Inflammatory macrophage treated with lipopolysaccharide for 4 hours (primary cell): ENCODE measurements at regions not wholly inside any gene's neighbourhood (a gene's known extent, or its start where the extent isn't known, plus 50 kb on each side); places are given as distances from the start of the nearest gene placed in this dataset.
A peak's percentile ranks its signal among the peaks of the same experiment; 100 is the strongest.

Experiments
- DNase-seq: peaks from one replicate; pipeline ENCODE4 v3.0.0-alpha.2; 2020

DNA sequence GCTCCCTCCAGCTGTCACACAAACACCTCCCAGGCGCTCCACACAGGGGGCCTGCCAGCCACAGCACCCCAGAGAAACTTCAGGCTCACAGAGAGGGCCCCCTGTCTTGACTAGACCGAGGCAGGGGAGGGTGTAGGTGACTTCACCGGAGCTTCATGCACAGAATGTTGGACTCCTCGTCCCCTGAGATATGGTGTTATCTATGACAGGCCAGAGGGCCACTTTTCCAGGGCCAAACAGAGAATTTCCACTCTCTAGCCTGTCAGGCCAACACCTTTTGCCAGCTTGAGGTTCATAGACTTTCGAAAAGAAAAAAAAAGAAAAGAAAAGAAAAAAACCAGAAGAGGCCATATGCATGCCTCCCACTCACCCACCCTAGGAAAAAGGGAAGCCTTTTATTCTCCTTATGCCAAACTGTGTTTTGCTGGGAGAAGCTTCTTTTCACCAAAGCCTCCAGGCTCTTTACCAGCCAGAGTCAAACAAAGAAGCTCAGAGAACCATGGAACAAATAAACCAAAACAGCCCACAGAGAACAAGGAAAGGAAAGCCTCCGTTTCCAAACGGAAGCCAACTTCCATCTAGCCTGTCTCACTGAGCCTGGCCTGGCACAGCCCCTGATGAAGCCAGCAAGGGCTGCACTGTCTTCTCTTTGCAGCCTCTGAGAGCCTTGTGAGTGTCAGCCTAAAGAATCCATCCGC is 313.2 kb upstream of the JARID2 start:
- DNase-seq, result no peak

DNA sequence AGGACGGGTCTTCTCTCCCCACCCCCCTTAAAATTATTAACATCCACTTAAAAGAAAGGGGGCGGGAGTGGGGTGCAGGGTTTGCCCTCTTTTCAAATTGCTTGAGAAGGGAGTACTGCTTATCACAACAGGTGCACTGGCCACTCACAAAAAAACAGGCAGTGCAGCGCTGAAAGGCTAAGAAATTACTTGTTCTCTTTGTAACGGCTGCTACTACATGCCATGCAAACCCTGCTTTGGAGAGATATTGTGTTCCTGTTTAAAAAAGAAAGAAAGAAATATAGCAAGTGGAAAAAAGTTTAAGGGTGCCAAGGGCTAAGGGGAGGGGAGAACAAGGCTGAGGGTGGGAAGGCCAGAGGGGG is 312.7 kb upstream of the JARID2 start:
- no peak for DNase-seq

DNA sequence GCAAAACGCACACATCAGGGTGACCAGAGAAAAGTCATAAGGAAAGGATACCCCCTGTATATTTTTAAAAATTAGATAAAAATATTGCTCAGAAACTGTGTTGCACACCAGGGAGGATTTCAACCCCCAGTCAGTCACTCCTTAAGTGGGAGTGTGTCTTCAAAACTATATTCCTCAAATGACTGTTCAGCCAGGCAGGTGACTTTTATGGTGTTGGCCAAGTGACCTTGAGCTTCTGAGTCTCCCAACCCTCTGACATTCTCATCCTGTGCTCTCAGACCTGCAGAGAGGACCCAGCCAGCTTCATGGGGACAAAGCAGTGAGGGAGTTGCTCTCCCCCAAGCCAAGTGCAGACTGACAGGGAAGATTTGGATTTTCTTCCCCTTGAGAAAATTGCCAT is 311.9 kb upstream of the JARID2 start:
- DNase-seq, result no peak

DNA sequence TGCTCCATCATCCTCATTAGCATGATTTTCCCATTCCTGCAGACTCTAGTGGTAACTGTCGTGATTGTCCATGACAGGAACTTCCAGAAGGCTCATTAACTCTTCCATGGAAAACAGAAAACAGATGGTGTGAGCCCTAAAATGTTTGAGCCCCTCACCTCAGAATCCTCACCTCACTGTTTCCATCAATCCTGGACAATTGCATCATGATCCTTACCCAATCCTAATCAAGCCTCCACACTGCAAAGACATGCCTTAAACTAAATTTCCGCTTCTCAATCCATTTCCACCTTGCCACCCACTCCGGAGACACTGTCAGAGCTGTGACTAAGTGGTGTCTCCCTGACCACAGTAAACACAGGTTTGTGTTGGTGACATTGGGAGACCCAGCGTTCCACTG is 311.0 kb upstream of the JARID2 start:
- no peak for DNase-seq

DNA sequence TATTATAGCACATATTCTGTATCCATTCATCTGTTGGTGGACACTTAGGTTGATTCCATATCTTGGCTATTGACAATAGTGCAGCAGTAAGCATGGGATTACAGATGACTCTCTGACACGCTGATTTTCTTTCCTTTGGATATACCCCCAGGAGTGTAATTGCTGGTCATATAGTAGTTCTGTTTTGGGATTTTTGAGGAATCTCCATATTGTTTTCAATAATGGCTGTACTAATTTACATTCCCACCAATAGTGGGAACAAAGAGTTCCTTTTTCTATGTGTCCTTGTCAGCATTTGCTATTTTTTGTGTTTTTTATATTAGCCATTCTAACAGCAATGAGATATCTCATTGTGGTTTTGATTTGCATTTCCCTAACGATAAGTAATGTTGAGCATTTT is 309.0 kb upstream of the JARID2 start:
- DNase-seq, result no peak

DNA sequence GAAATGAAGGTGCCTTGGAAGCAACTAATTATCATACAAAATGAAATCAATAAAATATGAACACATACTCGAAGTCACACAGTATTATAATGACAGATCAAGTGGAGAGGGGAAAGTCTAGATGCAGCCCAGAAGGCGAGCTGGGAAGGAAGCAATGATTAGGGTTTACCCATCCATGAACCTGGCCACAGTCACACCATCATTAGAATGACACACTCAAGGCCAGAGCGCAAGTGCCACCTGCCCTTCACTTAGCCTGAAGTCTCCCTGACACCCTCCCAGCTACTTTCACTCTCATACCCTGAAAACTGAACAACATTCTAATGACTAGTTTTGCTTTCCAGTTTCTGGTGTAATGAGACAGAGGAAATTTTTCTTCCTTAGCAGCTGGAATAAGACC is 302.8 kb upstream of the JARID2 start:
- no peak for DNase-seq

DNA sequence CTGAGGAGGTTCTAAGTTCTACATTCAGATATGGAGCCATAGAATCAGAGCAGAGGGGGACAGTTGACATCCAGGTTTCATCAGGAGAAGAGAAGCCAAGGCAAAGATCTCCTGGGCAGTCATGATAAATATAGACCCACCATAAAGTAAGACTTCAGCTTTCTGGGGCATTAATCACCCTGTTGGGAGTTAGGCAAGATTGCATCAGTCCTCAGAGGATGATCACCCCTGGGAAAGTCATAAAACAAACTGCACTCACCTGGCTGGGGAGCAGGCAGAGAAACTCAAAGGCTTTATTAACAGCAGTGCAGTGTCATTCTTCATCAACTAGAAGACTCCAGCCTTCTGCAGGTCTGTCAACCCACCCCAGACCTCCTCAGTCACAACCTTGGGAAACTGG is 301.3 kb upstream of the JARID2 start:
- DNase-seq, result no peak

DNA sequence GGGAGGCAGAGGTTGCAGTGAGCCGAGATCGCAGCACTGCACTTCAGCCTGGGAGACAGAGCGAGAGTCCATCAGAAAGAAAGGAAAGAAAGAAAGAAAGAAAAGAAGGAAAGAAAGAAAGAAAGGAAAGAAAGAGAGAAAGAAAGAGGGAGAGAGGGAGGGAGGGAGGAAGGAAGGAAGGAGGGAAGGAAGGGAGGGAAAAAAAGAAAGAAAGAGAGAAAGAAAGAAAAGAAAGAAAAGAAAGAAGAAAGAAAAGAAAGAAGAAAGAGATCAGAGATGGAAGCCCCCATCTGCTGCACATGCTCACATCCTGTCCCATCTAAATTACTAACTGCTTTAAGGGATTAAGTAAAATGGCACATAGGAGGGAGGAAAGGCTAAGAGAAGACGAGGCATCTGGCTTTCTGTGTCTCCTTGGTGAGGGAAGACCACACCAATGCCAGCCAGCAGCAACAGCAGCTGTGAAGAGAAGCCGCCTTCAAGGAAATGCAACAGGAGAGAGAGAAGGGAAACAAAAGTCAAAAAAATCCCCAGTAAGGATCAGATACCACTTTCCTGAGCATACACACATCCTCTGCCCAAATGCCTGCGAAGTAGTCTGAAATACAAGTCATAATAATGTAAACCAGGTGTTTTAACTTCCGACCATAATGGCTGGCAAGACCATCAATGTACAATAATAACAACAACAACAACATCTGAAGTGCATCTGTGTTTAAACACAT is 300.2 kb upstream of the JARID2 start:
- DNase-seq, result no peak

DNA sequence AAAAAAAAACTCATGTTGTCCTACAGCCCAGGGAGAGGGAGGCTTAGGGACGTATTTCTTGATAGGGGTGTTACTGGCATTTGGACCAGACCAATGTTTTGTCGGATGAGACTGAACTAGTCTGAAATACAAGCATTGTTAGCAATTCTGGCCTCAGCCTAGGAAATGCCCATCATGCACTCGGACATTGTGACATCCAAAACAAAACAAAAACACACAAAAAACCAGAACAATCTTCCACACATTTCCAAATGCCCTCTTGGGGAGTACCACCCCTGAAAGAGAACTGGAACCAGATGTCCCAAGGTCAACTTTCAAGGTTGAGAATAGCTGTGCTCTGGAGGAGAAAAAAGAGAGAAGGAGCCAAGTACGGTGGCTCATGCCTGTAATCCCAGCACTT is 299.1 kb upstream of the JARID2 start:
- DNase-seq, result peak; percentile 39

DNA sequence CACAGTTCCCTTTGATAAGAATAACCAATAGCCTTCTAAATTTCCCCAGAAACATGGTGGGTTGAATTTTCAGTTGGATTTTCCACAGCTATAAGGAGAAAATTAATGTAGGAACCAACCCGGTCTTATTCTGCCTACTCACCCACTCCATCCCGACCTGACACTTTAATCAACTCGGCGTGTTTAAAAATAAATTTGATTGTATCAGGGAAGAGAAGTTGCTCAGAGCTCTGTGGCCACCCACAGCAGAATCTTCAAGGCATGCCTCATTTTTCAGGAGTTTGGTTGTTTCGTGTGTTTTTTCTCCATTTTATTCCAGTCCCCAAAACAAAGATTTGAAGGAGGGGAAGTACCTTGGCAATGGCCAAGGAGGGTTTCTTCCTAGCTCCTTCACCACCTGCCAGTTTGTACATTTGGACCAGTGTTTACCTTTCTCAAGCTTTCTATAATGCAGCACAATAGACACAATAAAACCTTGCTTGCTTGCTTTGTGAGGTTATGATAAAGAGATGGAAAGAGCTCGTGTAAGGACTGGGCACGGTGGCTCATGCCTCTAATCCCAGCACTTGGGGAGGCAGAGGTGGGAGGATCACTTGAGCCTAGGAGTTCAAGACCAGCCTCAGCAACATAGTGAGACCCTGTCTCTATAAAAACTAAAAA is 297.2 kb upstream of the JARID2 start:
- no peak for DNase-seq

DNA sequence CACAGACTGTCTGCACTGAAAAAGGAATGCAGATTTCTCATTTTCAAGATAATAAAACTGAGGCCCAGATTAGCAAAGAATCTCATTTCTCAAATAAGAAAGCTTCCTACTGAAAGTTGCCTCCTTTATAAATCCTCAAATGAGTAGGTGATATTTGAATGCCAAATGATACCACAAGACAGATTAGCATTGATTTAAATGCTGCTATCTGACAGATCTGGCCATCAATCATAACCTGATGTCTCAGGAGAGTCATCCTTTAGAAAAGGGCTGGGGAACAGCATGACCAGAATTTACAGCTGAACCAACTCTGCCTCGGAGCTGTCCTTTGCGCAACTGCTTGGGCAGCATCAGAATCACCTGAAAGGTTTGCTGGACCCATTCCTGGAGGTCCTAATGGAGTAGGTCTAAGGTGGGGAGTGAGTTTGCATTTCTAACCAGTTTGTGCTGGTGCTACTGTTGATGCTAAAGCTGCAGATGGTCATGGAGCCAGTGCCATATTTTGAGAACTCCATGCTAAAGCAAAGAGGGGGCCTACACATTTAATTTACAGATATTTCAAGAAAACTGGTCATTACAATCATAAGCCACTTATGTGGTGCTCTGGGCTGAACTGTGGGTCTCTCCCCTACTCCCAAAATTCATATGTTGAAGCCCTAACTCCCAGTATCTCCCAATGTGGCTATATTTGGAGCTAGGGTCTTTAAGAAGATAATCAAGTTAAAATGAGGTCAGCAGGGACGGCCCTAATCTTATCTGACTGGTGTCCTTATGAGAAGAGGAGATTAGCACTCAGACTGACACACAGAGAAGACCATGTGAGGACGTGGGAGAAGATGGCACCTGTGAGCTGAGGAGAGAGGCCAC is 295.5 kb upstream of the JARID2 start:
- DNase-seq, result no peak

DNA sequence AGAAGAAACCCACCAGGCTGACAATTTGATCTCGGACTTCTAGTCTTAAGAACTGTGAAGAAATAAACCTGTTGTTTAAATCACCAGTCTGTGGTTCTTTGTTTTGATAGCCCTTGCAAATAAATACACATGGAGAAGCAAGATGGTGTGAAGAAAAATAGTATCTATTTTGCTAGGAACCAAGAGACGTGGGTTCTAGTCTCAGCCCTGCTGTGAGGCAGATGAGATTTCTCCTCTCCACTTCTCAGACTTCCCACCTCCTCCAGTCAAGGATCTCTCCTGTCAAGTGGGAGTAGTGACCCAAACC is 294.9 kb upstream of the JARID2 start:
- no peak for DNase-seq

DNA sequence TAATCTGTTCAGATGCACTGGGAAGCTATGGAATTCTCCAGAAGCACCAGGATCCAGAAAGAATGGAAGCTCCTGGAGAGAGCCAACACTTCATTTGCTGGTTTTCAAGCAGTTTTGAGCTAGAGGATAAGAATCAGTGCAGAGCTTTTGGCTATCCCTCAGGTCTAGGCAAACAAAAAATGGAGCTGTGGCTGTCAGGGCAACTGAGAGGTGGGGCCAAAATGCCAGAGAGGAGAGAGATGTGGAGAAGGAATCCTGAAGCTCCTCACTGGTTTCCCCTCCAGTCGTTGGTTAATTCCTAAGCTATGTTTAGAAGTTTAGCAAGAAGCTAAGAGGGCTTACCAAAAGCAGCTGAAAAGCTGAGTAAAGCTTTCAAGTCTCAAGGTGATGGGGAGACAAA is 294.2 kb upstream of the JARID2 start:
- no peak for DNase-seq

DNA sequence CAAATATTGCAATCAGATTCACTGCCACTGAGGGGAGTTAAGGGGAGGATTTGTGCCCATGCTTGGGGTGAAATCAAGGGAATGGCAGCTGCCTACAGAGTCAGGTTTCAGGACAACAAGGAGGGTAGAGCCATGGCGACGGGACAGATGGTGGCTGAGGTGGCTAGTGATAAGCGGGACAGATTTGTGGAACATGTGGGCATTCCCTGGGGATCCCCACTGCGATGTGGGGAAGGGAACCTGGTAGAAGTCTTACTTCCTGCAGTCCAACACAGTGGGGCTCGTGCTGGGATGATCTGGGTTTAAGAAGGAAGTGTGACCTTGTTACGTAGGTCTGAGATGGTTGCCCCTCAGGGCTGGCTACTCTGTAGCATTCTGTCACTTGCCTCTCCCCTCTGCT is 292.0 kb upstream of the JARID2 start:
- peak; percentile 56 for DNase-seq

DNA sequence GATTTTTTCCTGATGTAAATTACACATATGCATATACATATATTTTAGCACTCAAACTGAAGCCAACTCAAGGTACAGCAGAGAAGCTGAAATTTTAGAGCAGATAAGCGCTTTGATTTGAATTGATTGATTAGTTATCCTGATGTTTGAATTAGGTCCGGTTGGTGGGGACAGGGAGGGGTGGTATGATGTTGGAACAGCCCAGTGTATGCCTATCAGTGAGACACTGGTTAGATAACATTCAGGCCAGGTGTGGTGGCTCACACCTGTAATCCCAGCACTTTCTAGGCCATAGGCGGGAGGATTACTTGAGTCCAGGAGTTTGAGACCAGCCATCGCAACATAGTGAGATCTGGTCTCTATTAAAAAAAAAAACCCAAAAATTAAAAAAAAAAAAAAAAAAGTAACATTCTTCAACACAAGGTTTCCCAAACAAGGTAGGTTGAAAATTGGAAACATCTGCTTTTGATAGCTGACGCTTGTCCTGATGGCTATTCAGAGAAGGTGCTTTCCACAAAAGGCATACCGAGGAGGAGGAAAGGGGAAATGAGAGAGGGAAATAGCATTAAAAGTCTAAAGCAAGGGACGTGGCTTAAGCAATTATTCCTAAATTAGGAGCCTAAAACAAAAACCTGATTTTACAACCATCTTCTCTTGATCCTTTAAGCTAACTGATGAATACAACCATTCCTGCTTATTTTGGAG is 288.4 kb upstream of the JARID2 start:
- peak; percentile 75 for DNase-seq

DNA sequence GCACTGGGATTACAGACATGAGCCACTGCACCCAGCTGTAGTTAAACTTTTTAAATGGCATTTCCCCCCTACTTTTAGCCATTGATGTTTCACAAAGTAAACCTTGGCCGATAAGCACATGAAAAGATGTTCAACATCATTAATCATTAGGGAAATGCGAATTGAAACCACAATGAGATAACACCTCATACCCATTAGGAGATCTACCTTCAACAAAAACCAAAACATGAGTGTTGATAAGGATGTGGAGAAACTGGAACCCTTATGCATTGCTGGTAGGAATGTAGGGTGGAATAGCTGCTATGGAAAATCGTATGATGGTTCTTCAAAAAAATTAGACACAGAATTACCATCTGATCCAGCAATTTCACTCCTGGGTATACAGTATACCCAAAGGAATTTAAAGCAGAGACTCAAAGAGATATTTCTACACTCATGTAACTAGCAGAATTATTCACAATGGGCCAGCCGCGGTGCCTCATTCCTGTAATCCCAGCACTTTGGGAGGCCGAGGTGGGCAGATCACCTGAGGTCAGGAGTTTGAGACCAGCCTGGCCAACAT is 286.5 kb upstream of the JARID2 start:
- DNase-seq, result no peak

DNA sequence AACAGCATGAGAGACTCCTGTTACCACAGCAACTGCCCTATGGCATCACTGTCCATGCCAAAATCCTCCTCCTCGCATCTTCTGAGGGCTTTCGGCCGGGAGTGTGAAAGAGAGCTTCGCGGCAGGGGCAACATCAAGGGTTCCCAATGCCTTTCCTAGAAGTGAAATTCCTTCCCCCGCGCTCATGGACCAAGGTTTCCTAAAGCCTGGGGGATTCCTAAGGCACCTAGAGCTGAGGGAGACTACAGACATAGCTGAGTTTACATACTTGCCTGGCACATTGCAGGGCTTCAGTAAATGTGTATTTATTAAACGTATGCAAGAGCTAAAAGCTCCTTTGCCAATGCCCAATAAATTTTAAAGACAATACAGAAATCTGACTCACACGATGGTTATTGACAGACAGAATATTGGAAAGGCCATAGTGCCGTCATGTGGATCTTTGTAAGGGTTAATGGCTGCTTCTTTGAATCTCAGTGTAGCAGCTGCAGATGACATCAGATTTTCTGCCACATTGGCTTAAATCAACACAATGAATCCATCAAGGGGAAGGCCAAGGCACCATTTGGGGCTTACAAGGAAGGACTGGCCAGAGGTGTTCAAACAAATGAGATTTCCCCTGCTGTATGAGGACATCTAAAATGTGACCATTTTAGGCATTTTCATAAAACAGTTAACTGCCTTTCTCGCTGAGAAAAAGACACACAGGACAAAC is 281.2 kb upstream of the JARID2 start:
- DNase-seq, result no peak

DNA sequence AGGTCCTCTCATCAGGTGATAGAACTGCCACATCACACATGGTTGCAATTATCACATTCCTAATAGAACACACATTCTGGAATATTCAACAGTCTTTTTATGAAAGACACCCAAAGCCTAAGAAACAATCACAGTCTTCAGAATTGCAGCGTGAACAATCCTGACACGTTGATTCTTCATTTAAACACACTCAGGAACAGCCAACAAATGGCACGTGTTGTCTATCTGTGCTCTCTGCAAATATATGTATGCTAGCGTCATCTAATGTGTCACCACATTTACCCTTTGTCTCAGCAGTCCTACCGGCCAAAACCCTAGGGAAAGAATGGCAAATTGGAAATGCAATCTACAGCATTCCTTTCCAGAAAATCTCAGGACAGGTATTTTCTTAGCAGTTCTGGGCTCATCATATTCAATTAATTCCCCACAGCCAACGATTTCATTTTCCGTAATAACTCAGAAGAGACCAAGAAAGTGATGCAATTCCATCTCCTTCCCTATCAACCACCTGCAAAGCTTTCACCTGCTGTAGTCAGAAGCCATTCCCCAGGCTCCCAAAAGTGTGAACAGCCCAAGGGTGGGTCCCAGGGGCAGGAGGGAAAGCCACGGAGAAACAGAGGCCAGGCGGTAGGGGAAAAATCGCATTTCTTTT is 280.3 kb upstream of the JARID2 start:
- DNase-seq, result no peak

DNA sequence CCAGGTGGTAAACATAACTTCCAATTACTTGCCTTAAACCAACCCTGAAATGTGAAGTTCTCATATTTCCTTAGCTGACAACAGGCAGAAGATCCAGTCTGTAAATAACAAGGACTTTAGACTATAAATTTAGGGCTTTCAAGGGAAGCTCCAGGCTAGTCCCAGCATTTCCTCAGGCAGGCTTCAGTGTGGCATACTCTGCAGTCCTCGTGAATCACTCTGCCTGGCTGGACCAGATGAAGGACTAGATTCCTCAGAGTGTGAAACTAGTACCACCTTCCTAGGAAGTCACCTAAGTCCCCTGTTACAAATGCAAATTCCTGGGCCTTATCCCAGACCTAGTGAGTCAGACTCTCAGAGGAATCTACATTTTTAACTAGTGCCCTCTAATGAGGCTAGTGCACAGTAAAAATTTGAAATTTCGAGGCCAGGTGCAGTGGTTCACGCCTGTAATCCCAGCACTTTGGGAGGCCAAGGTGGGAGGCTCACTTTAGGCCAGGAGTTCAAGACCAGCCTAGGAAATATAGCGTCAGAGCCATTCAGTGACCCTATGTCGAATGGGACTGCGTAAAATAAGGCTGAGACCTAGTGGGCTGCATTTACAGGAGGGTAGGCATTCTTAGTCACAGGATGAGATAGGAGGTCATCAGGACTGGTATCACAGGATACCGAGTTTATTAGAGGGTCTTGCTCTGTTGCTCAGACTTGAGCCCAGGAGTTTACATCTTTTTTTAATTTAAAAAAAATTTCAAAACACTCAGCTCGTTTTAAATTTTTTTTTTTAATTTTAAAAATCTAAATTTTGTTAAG is 279.6 kb upstream of the JARID2 start:
- DNase-seq, result no peak

DNA sequence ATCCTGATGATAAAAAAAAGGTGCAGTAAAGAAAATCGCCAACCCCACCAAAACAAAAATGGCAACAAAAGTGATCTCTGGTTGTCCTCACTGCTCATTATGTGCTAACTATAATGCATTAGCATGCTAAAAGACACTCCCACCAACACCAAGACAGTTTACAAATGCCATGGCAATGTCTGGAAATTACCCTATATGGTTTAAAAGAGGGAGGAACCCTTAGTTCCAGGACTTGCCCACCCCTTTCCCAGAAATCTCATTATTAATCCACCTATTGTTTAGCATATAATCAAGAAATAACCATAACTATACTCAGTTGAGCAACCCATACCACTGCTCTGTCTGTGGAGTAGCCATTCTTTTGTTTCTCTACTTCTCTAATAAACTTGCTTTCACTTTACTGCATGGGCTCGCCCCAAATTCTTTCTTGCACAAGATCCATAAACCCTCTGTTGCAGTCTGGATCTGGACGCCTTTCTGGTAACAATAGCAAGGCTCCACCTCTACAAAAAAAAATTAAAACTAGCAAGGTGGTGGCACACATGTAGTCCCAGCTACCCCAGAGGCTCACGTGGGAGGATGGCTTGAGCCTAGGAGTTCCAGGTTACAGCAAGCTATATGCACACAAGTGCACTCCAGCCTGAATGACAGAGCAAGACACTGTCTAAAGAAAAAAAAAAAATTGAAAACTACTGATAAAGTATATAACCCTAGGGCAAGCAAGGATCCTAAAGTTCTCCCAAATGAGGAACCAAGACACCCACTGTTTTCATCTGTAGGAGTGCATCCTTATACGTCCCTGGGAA is 278.8 kb upstream of the JARID2 start:
- peak; percentile 79 for DNase-seq
